ENCODE measurements at regions not wholly inside any gene's neighbourhood (a gene's known extent, or its start where the extent isn't known, plus 50 kb on each side); places are given as distances from the start of the nearest gene placed in this dataset.

DNA sequence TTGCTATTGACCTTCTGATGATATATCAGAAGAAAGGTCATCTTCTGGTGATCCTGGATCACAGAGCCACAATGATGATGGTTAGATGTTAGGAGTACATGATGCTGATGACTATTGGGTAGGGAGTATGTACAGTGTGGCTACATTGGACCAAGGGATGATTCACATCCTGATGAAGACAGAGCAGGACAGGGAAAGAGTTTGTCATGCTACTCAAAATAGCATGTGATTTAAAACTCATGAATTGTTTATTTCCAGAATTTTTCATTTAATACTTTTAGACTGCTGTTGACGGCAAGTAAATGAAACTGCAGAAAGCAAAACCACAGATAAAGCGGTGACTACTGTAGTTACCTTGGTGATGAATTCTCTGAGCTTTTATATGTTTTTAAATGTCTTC is 397.3 kb downstream of the PPP1R3A start:
- Histone ChIP-seq H3K4me2 (ENCODE audit: low read depth, low read length) (no peak overlapping the region), H4K20me1 (ENCODE audit: insufficient read depth, low read length) (no peaks in the 10 kb centered on the region), H4K8ac (ENCODE audit: low read depth in 2 of 2, low read length in 2 of 2) (no peak overlapping the region), H2BK120ac (ENCODE audit: low read depth, low read length) (no peak overlapping the region), H2AK9ac (replicated peaks; ENCODE audit: low read depth, low read length, poor library complexity) (no peak overlapping the region), H3K36me3 (ENCODE audit: control insufficient read depth, insufficient read depth, low read length) (no peaks in the 10 kb centered on the region), H2AK5ac (ENCODE audit: low read depth, low read length) (no peak overlapping the region), H3K18ac (ENCODE audit: low read depth, low read length) (no peak overlapping the region), H2BK15ac (ENCODE audit: low read depth, low read length) (no peak overlapping the region), H3K27me3 (ENCODE audit: control insufficient read depth, insufficient read depth, low read length) (no peaks in the 10 kb centered on the region), H3K56ac (ENCODE audit: extremely low read depth, insufficient read depth, low read length) (no peak overlapping the region), H3K9me1 (ENCODE audit: insufficient read depth, low read length) (no peaks in the 10 kb centered on the region), H3K14ac (replicated peaks; ENCODE audit: low read depth, low read length) (no peak overlapping the region), H4K5ac (ENCODE audit: low read depth, low read length) (no peak overlapping the region), H2BK20ac (ENCODE audit: low read depth, low read length) (no peak overlapping the region), H3K27ac (ENCODE audit: insufficient read depth, low read length) (no peak overlapping the region), H3K4me1 (ENCODE audit: control insufficient read depth, insufficient read depth, low read length) (no peaks in the 10 kb centered on the region), H2AFZ (replicated peaks; ENCODE audit: low read length, poor library complexity) (no peak overlapping the region), H3K9ac (ENCODE audit: low read depth, low read length) (no peak overlapping the region), H3K23ac (ENCODE audit: low read depth, low read length) (no peak overlapping the region), H3K4me3 (ENCODE audit: insufficient read depth, low read depth, low read length) (no peak overlapping the region), H3K9me3 (ENCODE audit: control insufficient read depth, insufficient read depth, low read length) (no peaks in the 10 kb centered on the region), H3K4ac (ENCODE audit: low read depth, low read length) (no peak overlapping the region), H3K79me1 (ENCODE audit: low read depth in 1 of 2, low read length in 2 of 2) (no peaks in the 10 kb centered on the region), H2BK5ac (ENCODE audit: low read depth, low read length, poor library complexity, severe bottlenecking) (no peak overlapping the region), H4K91ac (ENCODE audit: insufficient read depth, low read depth, low read length) (no peak overlapping the region)
- TF ChIP-seq BHLHE40 (IDR thresholded peaks at IDR 0.05; ENCODE audit: low read depth, low read length) (no peak), NFE2L2 (IDR thresholded peaks at IDR 0.05; ENCODE audit: low read depth, low read length) (no peak), FOS (IDR thresholded peaks at IDR 0.05; ENCODE audit: low read depth, low read length) (no peak)
- TF ChIP-seq, protein P1, sequence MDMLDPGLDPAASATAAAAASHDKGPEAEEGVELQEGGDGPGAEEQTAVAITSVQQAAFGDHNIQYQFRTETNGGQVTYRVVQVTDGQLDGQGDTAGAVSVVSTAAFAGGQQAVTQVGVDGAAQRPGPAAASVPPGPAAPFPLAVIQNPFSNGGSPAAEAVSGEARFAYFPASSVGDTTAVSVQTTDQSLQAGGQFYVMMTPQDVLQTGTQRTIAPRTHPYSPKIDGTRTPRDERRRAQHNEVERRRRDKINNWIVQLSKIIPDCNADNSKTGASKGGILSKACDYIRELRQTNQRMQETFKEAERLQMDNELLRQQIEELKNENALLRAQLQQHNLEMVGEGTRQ (IDR thresholded peaks at IDR 0.05; ENCODE audit: low read depth, low read length): no peak
- CTCF ChIA-PET: no interaction called here
- WGBS, 2 experiments (ENCODE audit: extremely low coverage in 2 of 2, insufficient read length in 1 of 2): no CpG with 5 or more reads among the region's 2 CpGs
- intact Hi-C loops (cut with micrococcal nuclease) (no loop called here), dilution Hi-C loops (cut with HindIII; ENCODE audit: low sequenced_read_pairs, unreplicated experiment) (no loop called here), in situ Hi-C loops (cut with MboI; ENCODE audit: low sequenced_read_pairs) (no loop called here)
- peak; percentile 40 for ATAC-seq (ENCODE audit: low read depth)
- no TSS peak for BruUV-seq (replicated peaks)
- POLR2A ChIA-PET (ENCODE audit: unreplicated experiment): no interaction called here
- peak; percentile 8 for DNase-seq

Data from IMR-90 (cell line).